CD4-positive, alpha-beta T cell (primary cell): ENCODE measurements at regions not wholly inside any gene's neighbourhood (a gene's known extent, or its start where the extent isn't known, plus 50 kb on each side); places are given as distances from the start of the nearest gene placed in this dataset.

Experiments used
- ATAC-seq: fragments of 200-7000 bp; cut with Tn5 transposase; one replicate; pipeline ENCODE4 v1.10.0; 2022; ENCODE audit warnings: mild to moderate bottlenecking; ENCODE audit not compliant: poor library complexity
- CTCF ChIA-PET: fragments of 350-600 bp; sonication (Branson Sonifier 250); formaldehyde crosslinking; loops from one replicate; lab custom pipeline; 2021; ENCODE audit warnings: antibody characterized with exemption, inconsistent platforms; lab: Charles Lee
- POLR2A ChIA-PET: fragments of 350-600 bp; sonication (Branson Sonifier 250); formaldehyde crosslinking; loops from one replicate; lab custom pipeline; 2021; ENCODE audit warnings: antibody characterized with exemption, inconsistent platforms; lab: Charles Lee
- DNase-seq, 14 experiments: peaks; one replicate each; pipeline ENCODE4 v3.0.0-alpha.2; 2013 to 2020; ENCODE audit warnings: mixed read lengths in 2 of 14
- H3K27ac ChIP-seq, 2 donors: one replicate each; pipeline versions ENCODE4 v1.5.1 to v1.7.0; 2013; ENCODE audit warnings: low read length in 2 of 2, low read depth in 1 of 2, mild to moderate bottlenecking in 1 of 2
- H3K27me3 ChIP-seq, 2 experiments: 1 replicate in 1 of 2; 2 replicates in 1 of 2; pipeline versions ENCODE4 v1.6.1 to v1.7.0; 2013; ENCODE audit warnings: low read length in 2 of 2, control low read depth in 1 of 2, mild to moderate bottlenecking in 1 of 2, moderate library complexity in 1 of 2; ENCODE audit not compliant: insufficient read depth in 2 of 2, control insufficient read depth in 1 of 2
- H3K36me3 ChIP-seq: one replicate; pipeline ENCODE4 v1.6.1; 2013; ENCODE audit warnings: low read length, control low read depth; ENCODE audit not compliant: insufficient read depth
- H3K4me1 ChIP-seq: one replicate; pipeline ENCODE4 v1.6.1; 2013; ENCODE audit warnings: low read length, control low read depth; ENCODE audit not compliant: insufficient read depth
- H3K4me3 ChIP-seq: one replicate; pipeline ENCODE4 v1.5.1; 2013; ENCODE audit warnings: mild to moderate bottlenecking, low read length, moderate library complexity
- H3K9me3 ChIP-seq, 2 experiments: 1 replicate in 1 of 2; 2 replicates in 1 of 2; pipeline versions ENCODE4 v1.6.1 to v1.7.0; 2013; ENCODE audit warnings: low read length in 2 of 2, mild to moderate bottlenecking in 2 of 2, control low read depth in 1 of 2, moderate library complexity in 1 of 2; ENCODE audit not compliant: control insufficient read depth in 1 of 2, insufficient read depth in 1 of 2
- H3K27ac Mint-ChIP-seq: one replicate; pipeline ENCODE4 v1.8.0; 2020; ENCODE audit warnings: mixed read lengths
- H3K27me3 Mint-ChIP-seq: one replicate; pipeline ENCODE4 v1.8.0; 2021; ENCODE audit warnings: mixed read lengths
- H3K36me3 Mint-ChIP-seq: one replicate; pipeline ENCODE4 v1.8.0; 2021; ENCODE audit warnings: low read depth, mixed read lengths
- H3K4me1 Mint-ChIP-seq: one replicate; pipeline ENCODE4 v1.8.0; 2021; ENCODE audit warnings: low read depth, mixed read lengths
- H3K4me3 Mint-ChIP-seq: one replicate; pipeline ENCODE4 v1.8.0; 2020; ENCODE audit warnings: mild to moderate bottlenecking, mixed read lengths
- H3K9me3 Mint-ChIP-seq: one replicate; pipeline ENCODE4 v1.8.0; 2020; ENCODE audit warnings: mixed read lengths
- intact Hi-C, 2 experiments: fragments of 100-400 bp; cut with DNase I in 1 of 2; cut with micrococcal nuclease in 1 of 2; formaldehyde crosslinking; loops; one replicate each; pipeline versions ENCODE4 v1.15.1 to v1.9.0; 2023 to 2025; cut with DNase I, micrococcal nuclease
- TF ChIP-seq, protein P1 (sequence below): fragments of 200-600 bp; IDR thresholded peaks from one replicate; pipeline ENCODE4 v1.8.0; 2022; ENCODE audit warnings: antibody characterized with exemption, mild to moderate bottlenecking

DNA sequence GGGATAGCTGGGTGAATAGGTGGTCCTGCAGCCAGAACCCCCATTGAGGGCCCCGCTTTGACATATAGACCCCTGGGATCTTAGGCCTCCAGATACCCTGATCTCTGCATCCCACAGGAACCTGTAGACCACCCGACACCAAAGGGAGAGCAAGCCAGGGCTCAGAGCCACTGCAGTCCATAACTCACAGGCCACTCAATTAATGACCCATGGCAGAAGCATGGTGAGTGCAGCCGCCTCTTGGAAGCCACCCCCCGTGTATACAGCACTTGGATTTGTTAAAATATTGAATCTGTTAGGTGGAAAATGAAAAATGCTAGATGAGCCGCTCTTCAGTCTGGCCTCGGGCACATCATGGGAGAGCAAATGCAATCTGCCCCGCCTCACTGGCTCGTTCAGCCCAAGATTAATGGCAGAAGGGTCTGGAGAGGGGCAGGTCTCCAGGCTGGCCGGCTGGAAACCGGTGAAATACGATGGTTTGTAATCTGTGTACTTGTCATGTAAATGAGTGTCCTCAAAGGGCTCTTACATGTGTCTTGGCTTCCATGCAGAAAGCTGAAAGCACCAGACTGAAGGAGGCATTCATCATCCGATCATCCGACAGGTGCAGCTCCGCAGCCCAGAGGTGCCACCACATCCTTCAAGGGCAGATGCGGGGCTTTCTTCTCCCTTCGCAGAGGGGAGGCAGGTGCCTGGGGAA, 111.3 kb downstream of the OLFM1 start:
- H3K27me3 ChIP-seq, result no peaks in the 10 kb centered on the region
- TF ChIP-seq, protein P1, sequence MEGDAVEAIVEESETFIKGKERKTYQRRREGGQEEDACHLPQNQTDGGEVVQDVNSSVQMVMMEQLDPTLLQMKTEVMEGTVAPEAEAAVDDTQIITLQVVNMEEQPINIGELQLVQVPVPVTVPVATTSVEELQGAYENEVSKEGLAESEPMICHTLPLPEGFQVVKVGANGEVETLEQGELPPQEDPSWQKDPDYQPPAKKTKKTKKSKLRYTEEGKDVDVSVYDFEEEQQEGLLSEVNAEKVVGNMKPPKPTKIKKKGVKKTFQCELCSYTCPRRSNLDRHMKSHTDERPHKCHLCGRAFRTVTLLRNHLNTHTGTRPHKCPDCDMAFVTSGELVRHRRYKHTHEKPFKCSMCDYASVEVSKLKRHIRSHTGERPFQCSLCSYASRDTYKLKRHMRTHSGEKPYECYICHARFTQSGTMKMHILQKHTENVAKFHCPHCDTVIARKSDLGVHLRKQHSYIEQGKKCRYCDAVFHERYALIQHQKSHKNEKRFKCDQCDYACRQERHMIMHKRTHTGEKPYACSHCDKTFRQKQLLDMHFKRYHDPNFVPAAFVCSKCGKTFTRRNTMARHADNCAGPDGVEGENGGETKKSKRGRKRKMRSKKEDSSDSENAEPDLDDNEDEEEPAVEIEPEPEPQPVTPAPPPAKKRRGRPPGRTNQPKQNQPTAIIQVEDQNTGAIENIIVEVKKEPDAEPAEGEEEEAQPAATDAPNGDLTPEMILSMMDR, result no peak
- Mint-ChIP-seq H3K9me3 (no peaks in the 10 kb centered on the region), H3K4me1 (no peaks in the 10 kb centered on the region), H3K27ac (no peak overlapping the region), H3K36me3 (no peaks in the 10 kb centered on the region), H3K27me3 (peaks cover 30% of the 10 kb centered on the region), H3K4me3 (no peak overlapping the region)
- ATAC-seq (no peak), DNase-seq (no peak)
- H3K36me3 ChIP-seq, result no peaks in the 10 kb centered on the region
- CTCF ChIA-PET, result no interaction called here
- no peaks in the 10 kb centered on the region for H3K4me1 ChIP-seq
- no peak overlapping the region for H3K27ac ChIP-seq
- POLR2A ChIA-PET, result no interaction called here
- intact Hi-C loops, result no loop called here
- H3K9me3 ChIP-seq, result peaks cover 0 to 24% of the 10 kb centered on the region in 2 experiments
- no peak overlapping the region for H3K4me3 ChIP-seq

DNA sequence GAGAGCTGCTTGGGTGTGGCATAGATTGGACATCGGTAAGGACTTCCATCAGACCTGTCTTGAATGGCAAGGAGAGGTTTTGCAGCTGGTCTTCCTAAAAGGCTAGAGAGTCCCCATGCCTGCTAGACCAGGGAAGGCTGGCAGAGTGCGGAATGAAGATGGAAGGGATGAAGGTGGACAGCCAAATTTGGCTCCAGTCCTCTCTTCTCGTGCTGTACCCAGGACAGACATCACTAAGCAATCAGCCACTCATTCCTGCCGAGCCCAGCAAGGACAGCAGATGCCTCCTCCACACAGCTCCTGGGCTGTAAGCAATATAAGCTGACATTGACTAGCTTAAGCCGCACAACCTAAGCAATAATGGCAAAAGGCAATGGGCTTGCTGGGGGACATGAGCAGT, 112.0 kb downstream of the OLFM1 start:
- Mint-ChIP-seq H3K27ac (no peak overlapping the region), H3K9me3 (no peaks in the 10 kb centered on the region), H3K27me3 (peaks cover 30% of the 10 kb centered on the region), H3K4me1 (no peaks in the 10 kb centered on the region), H3K4me3 (no peak overlapping the region), H3K36me3 (no peaks in the 10 kb centered on the region)
- no peak overlapping the region for H3K4me3 ChIP-seq
- H3K9me3 ChIP-seq, result peaks cover 0 to 24% of the 10 kb centered on the region in 2 experiments
- no peak for DNase-seq
- H3K27me3 ChIP-seq, result peaks cover 0 to 2% of the 10 kb centered on the region in 2 experiments
- H3K27ac ChIP-seq, result no peak overlapping the region
- intact Hi-C loops, result no loop called here
- ATAC-seq, result no peak
- H3K36me3 ChIP-seq, result no peaks in the 10 kb centered on the region
- ChIA-PET CTCF (no interaction called here), POLR2A (no interaction called here)
- no peaks in the 10 kb centered on the region for H3K4me1 ChIP-seq
- TF ChIP-seq, protein P1, result no peak

DNA sequence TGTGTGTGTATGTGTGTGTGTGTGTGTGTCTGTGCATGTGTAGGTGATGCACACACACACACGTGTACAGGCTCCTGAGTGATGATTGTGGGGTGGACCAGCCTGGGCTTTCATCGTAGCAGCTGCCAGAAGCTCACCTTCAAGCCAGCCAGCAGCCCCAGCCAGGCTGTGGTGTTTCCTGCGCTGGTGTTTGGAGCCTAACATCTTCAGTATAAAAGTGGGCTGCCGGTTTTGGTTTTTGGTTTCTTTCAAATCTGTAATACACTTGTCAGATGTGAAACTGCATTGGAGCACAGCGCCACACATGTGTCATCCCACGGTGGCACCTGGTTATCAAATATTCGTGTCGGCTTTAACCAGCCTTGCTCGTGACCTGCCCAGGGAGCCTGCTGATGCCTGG, 114.2 kb downstream of the OLFM1 start:
- no peak overlapping the region for H3K4me3 Mint-ChIP-seq

More for the DNA sequence above, 114.2 kb downstream of the OLFM1 start:
- Histone ChIP-seq H3K27ac (no peak overlapping the region), H3K27me3 (peaks cover 0 to 2% of the 10 kb centered on the region in 2 experiments), H3K9me3 (peaks cover 0 to 19% of the 10 kb centered on the region in 2 experiments), H3K36me3 (no peaks in the 10 kb centered on the region), H3K4me1 (no peaks in the 10 kb centered on the region), H3K4me3 (no peak overlapping the region)
- DNase-seq (no peak), ATAC-seq (no peak)
- H3K36me3 Mint-ChIP-seq, result no peaks in the 10 kb centered on the region
- no peaks in the 10 kb centered on the region for H3K4me1 Mint-ChIP-seq
- TF ChIP-seq, protein P1, result no peak
- CTCF ChIA-PET, result no interaction called here
- intact Hi-C loops, result no loop called here
- no peaks in the 10 kb centered on the region for H3K9me3 Mint-ChIP-seq
- H3K27me3 Mint-ChIP-seq, result peaks cover 30% of the 10 kb centered on the region
- POLR2A ChIA-PET, result no interaction called here
- no peak overlapping the region for H3K27ac Mint-ChIP-seq
